ENCODE measurements at regions not wholly inside any gene's neighbourhood (a gene's known extent, or its start where the extent isn't known, plus 50 kb on each side); places are given as distances from the start of the nearest gene placed in this dataset.

GRCh38 chr1:229033480-229033879 is 237.4 kb upstream of the RAB4A start:
- intact Hi-C loops (cut with DNase I) = no loop called here
- H3K27me3 ChIP-seq = no peaks in the 10 kb centered on the region
- no peaks in the 10 kb centered on the region for H3K36me3 ChIP-seq
- 76 to 88% (median 84%) methylated on average over 4 of the region's 4 CpGs for WGBS, 3 donors
- H3K4me3 ChIP-seq = no peak overlapping the region
- no peaks in the 10 kb centered on the region for H3K9me3 ChIP-seq
- no peak for DNase-seq
- TF ChIP-seq CTCF (IDR thresholded peaks at IDR 0.05) (no peak), POLR2A (IDR thresholded peaks at IDR 0.05) (no peak), EP300 (IDR thresholded peaks at IDR 0.05) (no peak)
- H3K4me1 ChIP-seq (ENCODE audit: insufficient read depth) = no peaks in the 10 kb centered on the region
- H3K27ac ChIP-seq = no peak overlapping the region

GRCh38 chr1:229034342-229034741 is 236.6 kb upstream of the RAB4A start:
- no peaks in the 10 kb centered on the region for H3K27me3 ChIP-seq
- no peak for TF ChIP-seq CTCF (IDR thresholded peaks at IDR 0.05)
- no peak for TF ChIP-seq POLR2A (IDR thresholded peaks at IDR 0.05)
- TF ChIP-seq EP300 (IDR thresholded peaks at IDR 0.05) = no peak
- WGBS, 3 donors = 50 to 60% (median 52%) methylated on average over 3 of the region's 3 CpGs
- no peaks in the 10 kb centered on the region for H3K36me3 ChIP-seq
- intact Hi-C loops (cut with DNase I) = no loop called here
- no peaks in the 10 kb centered on the region for H3K9me3 ChIP-seq
- H3K4me3 ChIP-seq = no peak overlapping the region
- DNase-seq = no peak
- H3K27ac ChIP-seq = no peak overlapping the region
- H3K4me1 ChIP-seq (ENCODE audit: insufficient read depth) = no peaks in the 10 kb centered on the region

- TF ChIP-seq EP300 (IDR thresholded peaks at IDR 0.05) (no peak), POLR2A (IDR thresholded peaks at IDR 0.05) (no peak), CTCF (IDR thresholded peaks at IDR 0.05) (no peak)
- WGBS, 3 donors = 86 to 89% (median 88%) methylated on average over 6 of the region's 6 CpGs
- H3K36me3 ChIP-seq = no peaks in the 10 kb centered on the region
- intact Hi-C loops (cut with DNase I) = no loop called here
- H3K9me3 ChIP-seq = no peaks in the 10 kb centered on the region
- H3K27ac ChIP-seq = no peak overlapping the region
- DNase-seq = no peak
- H3K4me1 ChIP-seq (ENCODE audit: insufficient read depth) = no peaks in the 10 kb centered on the region
- H3K27me3 ChIP-seq = no peaks in the 10 kb centered on the region
- no peak overlapping the region for H3K4me3 ChIP-seq
Observed at GRCh38 chr1:229035054-229035747, 235.7 kb upstream of the RAB4A start.

GRCh38 chr1:229035748-229036082 is 235.2 kb upstream of the RAB4A start:
- Histone ChIP-seq H3K27me3 (no peaks in the 10 kb centered on the region), H3K36me3 (no peaks in the 10 kb centered on the region), H3K27ac (no peak overlapping the region), H3K9me3 (no peaks in the 10 kb centered on the region), H3K4me1 (ENCODE audit: insufficient read depth) (no peaks in the 10 kb centered on the region), H3K4me3 (no peak overlapping the region)
- intact Hi-C loops (cut with DNase I) = no loop called here
- DNase-seq = no peak
- TF ChIP-seq CTCF (IDR thresholded peaks at IDR 0.05) (no peak), EP300 (IDR thresholded peaks at IDR 0.05) (no peak), POLR2A (IDR thresholded peaks at IDR 0.05) (no peak)
- 74 to 86% (median 76%) methylated on average over 2 of the region's 2 CpGs for WGBS, 3 donors

All from ovary (tissue), 7 donors.